GM13976 (cell line): ENCODE measurements at regions not wholly inside any gene's neighbourhood (a gene's known extent, or its start where the extent isn't known, plus 50 kb on each side); places are given as distances from the start of the nearest gene placed in this dataset.

Experiments used
- DNase-seq: peaks from one replicate; pipeline ENCODE4 v3.0.0; 2012; ENCODE audit warnings: low spot score
- CTCF ChIP-seq: IDR thresholded peaks from 2 replicates; pipeline ENCODE4 v1.5.1; 2012; ENCODE audit warnings: borderline replicate concordance, mild to moderate bottlenecking; ENCODE audit not compliant: insufficient read depth; ENCODE audit errors: extremely low read depth, missing control alignments, control extremely low read depth
- in situ Hi-C: fragments of 300-500 bp; cut with MboI; formaldehyde crosslinking; loops from one replicate; pipeline ENCODE4 v1.12.0; 2022; ENCODE audit warnings: low sequenced_read_pairs, mixed read lengths, inconsistent platforms; ENCODE audit not compliant: unreplicated experiment

- no peak for TF ChIP-seq CTCF
- no peak for DNase-seq
- in situ Hi-C loops: no loop called here
Observed at GRCh38 chr5:2696156-2696807, 55.2 kb downstream of the IRX2 start.

DNA sequence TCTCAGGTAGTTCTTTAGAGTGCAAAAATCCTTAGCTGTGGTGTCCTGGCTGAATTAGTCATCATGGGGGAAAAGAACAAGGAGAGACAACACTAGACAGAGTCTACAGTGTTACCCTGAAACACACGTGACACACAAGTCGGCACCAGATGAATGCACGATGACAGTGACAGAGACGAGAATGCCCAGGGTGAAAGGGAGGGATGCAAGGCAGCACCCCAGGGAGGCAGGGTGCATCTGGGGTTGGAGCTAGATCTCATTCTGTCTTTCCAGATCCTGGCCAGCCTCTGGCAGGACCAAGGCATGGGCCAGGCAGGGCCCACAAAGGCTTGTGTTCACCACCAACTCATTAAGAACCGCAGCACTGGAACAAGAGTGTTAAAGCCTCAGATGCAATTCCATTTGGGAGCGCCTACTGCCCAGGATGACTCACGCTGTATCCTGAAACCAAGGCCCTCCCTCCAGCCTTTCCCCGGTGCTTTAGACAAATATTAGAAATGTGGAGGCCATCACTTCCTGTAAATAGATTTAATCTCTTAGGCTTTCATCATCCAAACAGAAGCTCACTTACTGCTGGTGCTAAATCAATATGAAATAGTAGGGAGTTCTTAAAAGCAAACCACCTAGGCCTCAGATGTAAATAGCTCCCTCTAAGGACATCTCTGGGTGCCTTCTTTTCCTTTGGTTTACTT lies 56.1 kb downstream of the IRX2 start:
- no peak for TF ChIP-seq CTCF
- DNase-seq: no peak
- in situ Hi-C loops: no loop called here

- DNase-seq: no peak
- TF ChIP-seq CTCF: no peak
- in situ Hi-C loops: no loop called here
Observed at GRCh38 chr5:2691530-2691929, 59.9 kb downstream of the IRX2 start.

DNA sequence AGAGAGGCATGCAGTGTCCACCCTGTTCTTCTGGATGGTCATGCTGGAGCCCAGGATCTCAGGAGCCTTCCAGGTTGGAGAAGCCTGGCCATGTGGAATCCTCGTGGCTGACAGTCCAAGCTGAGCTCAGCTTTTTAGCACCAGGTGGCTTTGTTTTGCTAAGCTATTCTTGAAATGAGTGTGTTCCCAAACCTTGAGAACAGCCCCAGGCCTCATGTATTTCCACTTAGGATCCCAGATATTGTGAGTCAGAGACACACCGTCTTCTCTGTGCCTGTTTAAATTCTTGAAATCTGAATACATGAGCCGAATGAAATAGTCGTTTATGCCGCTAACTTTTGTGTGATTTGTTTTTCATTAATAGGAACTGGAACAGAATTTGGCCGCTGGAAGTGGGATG lies 61.2 kb downstream of the IRX2 start:
- in situ Hi-C loops: no loop called here
- TF ChIP-seq CTCF: no peak
- no peak for DNase-seq

DNA sequence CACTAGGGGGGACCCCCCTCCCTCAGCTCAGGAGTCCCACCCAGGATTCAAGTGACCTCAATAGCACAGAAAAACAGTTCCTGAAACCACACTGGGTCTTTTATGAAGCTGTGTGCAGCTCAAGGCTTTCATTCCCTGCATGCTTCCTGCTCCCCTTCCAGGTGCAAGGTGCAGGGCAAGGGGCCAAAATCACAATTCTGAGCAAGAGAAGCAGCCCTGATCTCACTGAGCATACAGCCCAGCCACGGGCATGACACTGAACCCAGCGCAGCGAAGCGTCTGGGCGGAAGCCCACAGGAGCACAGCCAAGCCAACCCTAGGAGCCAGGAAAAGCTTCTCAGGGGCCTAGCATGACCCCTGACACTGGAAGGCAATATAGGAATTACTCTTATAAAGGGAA lies 62.9 kb downstream of the IRX2 start:
- DNase-seq: no peak
- no peak for TF ChIP-seq CTCF
- in situ Hi-C loops: no loop called here

DNA sequence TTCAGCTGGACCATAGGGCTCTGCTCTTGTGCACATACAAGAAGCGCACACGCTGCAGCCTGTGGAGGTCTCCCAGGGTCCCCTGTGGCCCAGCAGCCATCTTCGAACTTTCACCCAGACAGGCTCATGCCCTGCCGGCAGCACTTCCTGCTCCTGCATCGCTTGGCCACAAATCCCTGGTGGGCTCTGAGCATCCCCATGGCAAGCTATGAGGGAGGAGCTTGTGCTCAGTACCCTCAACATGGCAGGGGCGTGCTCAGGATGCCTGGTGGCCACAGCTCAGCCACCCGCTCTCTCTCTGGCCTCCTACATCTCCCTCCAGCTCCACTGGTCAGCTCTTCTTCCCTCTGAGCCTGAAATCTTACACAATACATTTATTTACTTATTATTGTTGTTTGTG lies 63.7 kb downstream of the IRX2 start:
- DNase-seq: no peak
- TF ChIP-seq CTCF: no peak
- in situ Hi-C loops: no loop called here
